Endothelial cell of umbilical vein (primary cell): ENCODE measurements at regions not wholly inside any gene's neighbourhood (a gene's known extent, or its start where the extent isn't known, plus 50 kb on each side); places are given as distances from the start of the nearest gene placed in this dataset.

Experiments used
- BruUV-seq: library from RNA; stranded (reverse); fragments of 400-500 nt; replicated peaks from 2 replicates; lab custom pipeline; 2021; lab: Mats Ljungman, UMichigan
- CTCF ChIA-PET: fragments of 300-600, 350-600 bp; sonication (Branson Sonifier 250); formaldehyde crosslinking; loops from one replicate; lab custom pipeline; 2021; ENCODE audit warnings: antibody characterized with exemption, inconsistent platforms; lab: Charles Lee
- POLR2A ChIA-PET: fragments of 300-600, 350-600 bp; sonication (Branson Sonifier 250); formaldehyde crosslinking; loops from one replicate; lab custom pipeline; 2021; ENCODE audit warnings: antibody characterized with exemption, inconsistent platforms; lab: Charles Lee
- DNase-seq: peaks from one replicate; pipeline ENCODE4 v3.0.0-alpha.2; 2011; ENCODE audit warnings: low read depth, low spot score
- FAIRE-seq: peaks from 2 replicates; lab custom pipeline; 2011; peaks lifted over from hg19 to GRCh38; lab: Jason Lieb, UNC
- H2AFZ ChIP-seq: 2 replicates; pipeline ENCODE4 v1.6.0; 2012; ENCODE audit warnings: low read depth, low read length, control low read depth, inconsistent platforms
- H3K27ac ChIP-seq: 2 replicates; pipeline ENCODE4 v1.5.1; 2011; ENCODE audit warnings: low read depth, mild to moderate bottlenecking, control low read depth, low read length, moderate library complexity; ENCODE audit not compliant: insufficient read depth
- H3K27me3 ChIP-seq, 2 experiments: 2 replicates each; pipeline versions ENCODE4 v1.6.0 to v1.6.1; 2011; ENCODE audit warnings: low read length in 2 of 2, mixed read lengths in 1 of 2; ENCODE audit not compliant: control insufficient read depth in 2 of 2, insufficient read depth in 2 of 2
- H3K36me3 ChIP-seq, 2 experiments: 2 replicates in 1 of 2; 3 replicates in 1 of 2; pipeline ENCODE4 v1.5.1; 2011; ENCODE audit warnings: low read length in 2 of 2, mild to moderate bottlenecking in 1 of 2, moderate library complexity in 1 of 2; ENCODE audit not compliant: control insufficient read depth in 2 of 2, insufficient read depth in 2 of 2; ENCODE audit errors: extremely low read depth in 1 of 2
- H3K4me1 ChIP-seq: 3 replicates; pipeline ENCODE4 v1.5.1; 2011; ENCODE audit warnings: mild to moderate bottlenecking, low read length; ENCODE audit not compliant: control insufficient read depth, insufficient read depth; ENCODE audit errors: extremely low read depth
- H3K4me2 ChIP-seq: 2 replicates; pipeline ENCODE4 v1.6.1; 2011; ENCODE audit warnings: low read length, control low read depth, mixed read lengths; ENCODE audit not compliant: insufficient read depth
- H3K4me3 ChIP-seq, 3 experiments: fragments of 200-600 bp in 1 of 3; sonication (generic), shearing (Covaris generic) in 1 of 3; replicated peaks in 1 of 3; 2 replicates each; pipeline ENCODE4 v1.5.1; 2011 to 2016; ENCODE audit warnings: control low read depth in 3 of 3, low read length in 3 of 3, mild to moderate bottlenecking in 2 of 3, inconsistent platforms in 1 of 3, low read depth in 1 of 3, moderate library complexity in 1 of 3; ENCODE audit not compliant: insufficient read depth in 1 of 3
- H3K79me2 ChIP-seq: 2 replicates; pipeline ENCODE4 v1.6.0; 2012; ENCODE audit warnings: low read length, inconsistent platforms; ENCODE audit not compliant: control insufficient read depth, insufficient read depth
- H3K9ac ChIP-seq: replicated peaks from 2 replicates; pipeline ENCODE3; 2011; ENCODE audit warnings: low read length, control low read depth; ENCODE audit not compliant: insufficient read depth; ENCODE audit errors: extremely low read depth
- H3K9me1 ChIP-seq: replicated peaks from 3 replicates; pipeline ENCODE4 v1.6.0; 2011; ENCODE audit warnings: mild to moderate bottlenecking, low read length; ENCODE audit not compliant: control insufficient read depth, insufficient read depth; ENCODE audit errors: extremely low read depth
- H3K9me3 ChIP-seq: replicated peaks from 2 replicates; pipeline ENCODE4 v1.5.1; 2012; ENCODE audit warnings: low read length, inconsistent platforms; ENCODE audit not compliant: control insufficient read depth, insufficient read depth
- H4K20me1 ChIP-seq: replicated peaks from 2 replicates; pipeline ENCODE3; 2011; ENCODE audit warnings: mild to moderate bottlenecking, low read length; ENCODE audit not compliant: control insufficient read depth, insufficient read depth; ENCODE audit errors: extremely low read depth
- EZH2 ChIP-seq: IDR thresholded peaks from 2 replicates; pipeline ENCODE4 v1.6.1; 2012; ENCODE audit warnings: borderline replicate concordance, low read depth, mild to moderate bottlenecking, moderate library complexity, low read length, inconsistent platforms; ENCODE audit not compliant: severe bottlenecking
- FOS ChIP-seq: IDR thresholded peaks from 2 replicates; pipeline ENCODE4 v1.6.1; 2011; ENCODE audit warnings: mild to moderate bottlenecking, low read length, moderate library complexity, borderline replicate concordance; ENCODE audit not compliant: insufficient read depth
- GATA2 ChIP-seq: IDR thresholded peaks from 2 replicates; pipeline ENCODE4 v1.7.0; 2011; ENCODE audit warnings: low read depth, mild to moderate bottlenecking, moderate library complexity, mixed read lengths, low read length; ENCODE audit not compliant: insufficient read length, insufficient read depth
- JUN ChIP-seq: IDR thresholded peaks from 2 replicates; pipeline ENCODE4 v1.6.1; 2011; ENCODE audit warnings: borderline replicate concordance, low read depth; ENCODE audit not compliant: insufficient read length, insufficient read depth
- MYC ChIP-seq: IDR thresholded peaks from one replicate; pipeline ENCODE4 v1.6.1; 2011; ENCODE audit warnings: mild to moderate bottlenecking, low read depth, low read length
- POLR2A ChIP-seq: IDR thresholded peaks from 2 replicates; pipeline ENCODE4 v1.6.1; 2012; ENCODE audit warnings: low read depth, mild to moderate bottlenecking, control low read depth, low read length
- POLR2AphosphoS5 ChIP-seq: IDR thresholded peaks from 2 replicates; pipeline ENCODE4 v1.6.1; 2012; ENCODE audit warnings: low read depth, mild to moderate bottlenecking, control low read depth, low read length, moderate library complexity; ENCODE audit not compliant: insufficient read depth
- dilution Hi-C: fragments of 300-500 bp; cut with MboI; formaldehyde crosslinking; loops from one replicate; pipeline ENCODE4 v1.15.0; 2019; ENCODE audit warnings: low sequenced_read_pairs; ENCODE audit not compliant: extremely low pct_ligation_motif_present
- intact Hi-C: fragments of 100-400 bp; cut with micrococcal nuclease; formaldehyde crosslinking; loops from one replicate; pipeline ENCODE4 v1.10.0; 2022
- TF ChIP-seq, protein P1 (sequence below): IDR thresholded peaks from 2 replicates; pipeline ENCODE4 v1.6.1; 2011; ENCODE audit not compliant: insufficient read depth, insufficient read length
- TF ChIP-seq, protein P2 (sequence below), 2 donors: IDR thresholded peaks; 1 replicate in 1 of 2; 2 replicates in 1 of 2; pipeline ENCODE4 v1.5.1; 2011; ENCODE audit warnings: low read length in 2 of 2, mild to moderate bottlenecking in 2 of 2, moderate library complexity in 2 of 2, control low read depth in 1 of 2, inconsistent platforms in 1 of 2, low read depth in 1 of 2; ENCODE audit not compliant: insufficient read depth in 1 of 2; ENCODE audit errors: extremely low read depth in 1 of 2

DNA sequence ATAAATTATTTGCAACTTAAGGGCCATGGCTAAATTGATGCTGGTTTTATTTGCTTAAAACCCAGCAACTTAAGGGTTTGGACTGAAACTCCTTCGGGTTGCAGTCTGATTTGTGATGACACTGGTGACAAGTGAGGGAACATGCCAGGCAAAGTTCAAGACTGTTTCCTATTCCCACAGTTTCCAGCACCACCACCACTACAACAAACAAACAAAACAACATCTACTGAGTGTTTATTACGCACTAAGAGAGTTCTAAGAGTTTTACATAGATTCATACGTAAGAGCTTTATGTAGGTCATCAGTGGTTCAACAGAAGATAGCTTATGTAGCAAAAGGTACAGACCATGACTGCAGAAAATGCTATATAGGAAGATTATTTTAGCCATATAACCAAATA is 1582.1 kb downstream of the BRINP3 start:
- dilution Hi-C loops, result no loop called here
- no peaks in the 10 kb centered on the region for H3K9me1 ChIP-seq
- H3K4me3 ChIP-seq, result no peak overlapping the region
- H3K4me2 ChIP-seq, result no peak overlapping the region
- FAIRE-seq, result no peak
- ChIA-PET CTCF (interaction anchor here (1.0 to 1.1 kb wide), 2 partner anchors 12 to 16 kb away, joined by 4 to 6 read pairs; no protein-coding TSS in a partner anchor), POLR2A (no interaction called here)
- H3K27me3 ChIP-seq, result no peaks in the 10 kb centered on the region
- no peaks in the 10 kb centered on the region for H3K36me3 ChIP-seq
- H3K4me1 ChIP-seq, result no peaks in the 10 kb centered on the region
- no peak overlapping the region for H3K9ac ChIP-seq
- H3K9me3 ChIP-seq, result no peaks in the 10 kb centered on the region
- H3K27ac ChIP-seq, result no peak overlapping the region
- no TSS peak for BruUV-seq
- TF ChIP-seq, protein P1, sequence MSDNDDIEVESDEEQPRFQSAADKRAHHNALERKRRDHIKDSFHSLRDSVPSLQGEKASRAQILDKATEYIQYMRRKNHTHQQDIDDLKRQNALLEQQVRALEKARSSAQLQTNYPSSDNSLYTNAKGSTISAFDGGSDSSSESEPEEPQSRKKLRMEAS, result no peak
- no peak for TF ChIP-seq JUN
- TF ChIP-seq GATA2, result no peak
- TF ChIP-seq FOS, result no peak
- TF ChIP-seq EZH2, result no peak
- no peak for TF ChIP-seq POLR2AphosphoS5
- TF ChIP-seq, protein P2, sequence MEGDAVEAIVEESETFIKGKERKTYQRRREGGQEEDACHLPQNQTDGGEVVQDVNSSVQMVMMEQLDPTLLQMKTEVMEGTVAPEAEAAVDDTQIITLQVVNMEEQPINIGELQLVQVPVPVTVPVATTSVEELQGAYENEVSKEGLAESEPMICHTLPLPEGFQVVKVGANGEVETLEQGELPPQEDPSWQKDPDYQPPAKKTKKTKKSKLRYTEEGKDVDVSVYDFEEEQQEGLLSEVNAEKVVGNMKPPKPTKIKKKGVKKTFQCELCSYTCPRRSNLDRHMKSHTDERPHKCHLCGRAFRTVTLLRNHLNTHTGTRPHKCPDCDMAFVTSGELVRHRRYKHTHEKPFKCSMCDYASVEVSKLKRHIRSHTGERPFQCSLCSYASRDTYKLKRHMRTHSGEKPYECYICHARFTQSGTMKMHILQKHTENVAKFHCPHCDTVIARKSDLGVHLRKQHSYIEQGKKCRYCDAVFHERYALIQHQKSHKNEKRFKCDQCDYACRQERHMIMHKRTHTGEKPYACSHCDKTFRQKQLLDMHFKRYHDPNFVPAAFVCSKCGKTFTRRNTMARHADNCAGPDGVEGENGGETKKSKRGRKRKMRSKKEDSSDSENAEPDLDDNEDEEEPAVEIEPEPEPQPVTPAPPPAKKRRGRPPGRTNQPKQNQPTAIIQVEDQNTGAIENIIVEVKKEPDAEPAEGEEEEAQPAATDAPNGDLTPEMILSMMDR (IDR thresholded peaks at IDR 0.05; ENCODE audit: extremely low read depth in 1 of 2, insufficient read depth in 1 of 2, low read depth in 1 of 2, low read length in 2 of 2), result no peak
- TF ChIP-seq MYC, result no peak
- TF ChIP-seq POLR2A, result no peak
- H4K20me1 ChIP-seq, result no peaks in the 10 kb centered on the region
- no peaks in the 10 kb centered on the region for H3K79me2 ChIP-seq
- intact Hi-C loops, result no loop called here
- DNase-seq, result no peak
- H2AFZ ChIP-seq, result no peak overlapping the region
